NCI-H69 (cell line): ENCODE measurements at regions not wholly inside any gene's neighbourhood (a gene's known extent, or its start where the extent isn't known, plus 50 kb on each side); places are given as distances from the start of the nearest gene placed in this dataset.

Experiments used
- DNase-seq: peaks from one replicate; lab custom pipeline; 2025; lab: John Stamatoyannopoulos, UW

DNA sequence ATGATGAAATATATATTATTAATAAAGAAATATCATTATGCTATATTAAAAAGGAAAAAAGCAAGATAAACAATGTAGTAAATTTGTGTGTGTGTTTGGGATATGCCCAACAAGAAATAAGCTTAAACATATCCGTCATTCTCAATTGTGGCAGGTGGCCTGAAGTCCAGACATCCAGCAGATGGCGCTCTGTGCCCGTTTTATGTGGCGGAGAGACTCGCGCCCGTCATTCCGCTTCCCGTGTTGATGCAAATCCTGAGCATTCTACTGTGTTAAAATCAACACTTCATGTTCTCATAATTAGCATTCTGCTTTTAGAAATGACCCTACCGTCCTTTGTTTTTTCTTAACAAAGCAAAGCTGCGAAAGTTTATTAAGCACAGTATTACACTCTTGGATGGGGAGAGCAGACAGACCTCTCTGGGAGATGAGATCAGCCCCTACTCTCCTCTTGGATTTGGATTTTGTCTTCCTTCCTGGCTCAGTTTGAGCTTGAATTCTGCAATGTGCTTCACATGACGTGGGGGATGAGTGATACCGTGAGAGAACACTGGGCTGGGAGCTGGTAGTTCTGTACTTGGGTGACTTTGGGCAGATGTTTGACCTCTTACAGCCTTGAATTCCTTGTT is 125.8 kb downstream of the MCHR2 start:
- peak; percentile 84 for DNase-seq
